IMR-90 (cell line): ENCODE measurements at regions not wholly inside any gene's neighbourhood (a gene's known extent, or its start where the extent isn't known, plus 50 kb on each side); places are given as distances from the start of the nearest gene placed in this dataset.

Source experiments
- ATAC-seq: fragments of 200-7000 bp; cut with Tn5 transposase; 2 replicates; pipeline ENCODE4 v1.9.1; 2020; ENCODE audit warnings: low read depth, mild to moderate bottlenecking, moderate library complexity
- BruUV-seq: library from RNA; stranded (reverse); fragments of 400-500 nt; replicated peaks from 2 replicates; lab custom pipeline; 2021; lab: Mats Ljungman, UMichigan
- CTCF ChIA-PET: fragments of 300-600 bp; formaldehyde crosslinking; extraction: SDS; loops from one replicate; lab custom pipeline; 2021; ENCODE audit warnings: antibody characterized with exemption; lab: Yijun Ruan, JAX
- POLR2A ChIA-PET: fragments of 300-600 bp; sonication (Branson Sonifier 250); formaldehyde crosslinking; loops from one replicate; lab custom pipeline; 2022; ENCODE audit warnings: antibody characterized with exemption; ENCODE audit not compliant: unreplicated experiment; lab: Charles Lee
- DNase-seq: peaks from one replicate; pipeline ENCODE4 v3.0.0; 2013
- H2AFZ ChIP-seq: replicated peaks from 2 replicates; pipeline ENCODE3; 2013; ENCODE audit warnings: low read length, mild to moderate bottlenecking; ENCODE audit not compliant: poor library complexity
- H2AK5ac ChIP-seq: 2 replicates; pipeline ENCODE4 v1.6.1; 2013; ENCODE audit warnings: low read depth, low read length, inconsistent platforms
- H2AK9ac ChIP-seq: replicated peaks from 2 replicates; pipeline ENCODE3; 2013; ENCODE audit warnings: mild to moderate bottlenecking, low read depth, low read length, moderate library complexity; ENCODE audit not compliant: poor library complexity
- H2BK120ac ChIP-seq: 2 replicates; pipeline ENCODE4 v1.6.1; 2013; ENCODE audit warnings: low read depth, low read length, inconsistent platforms
- H2BK15ac ChIP-seq: 3 replicates; pipeline ENCODE4 v1.6.1; 2013; ENCODE audit warnings: low read depth, low read length, inconsistent platforms
- H2BK20ac ChIP-seq: 2 replicates; pipeline ENCODE4 v1.6.1; 2013; ENCODE audit warnings: low read depth, mild to moderate bottlenecking, inconsistent platforms, low read length, moderate library complexity
- H2BK5ac ChIP-seq: 2 replicates; pipeline ENCODE4 v1.6.1; 2013; ENCODE audit warnings: mild to moderate bottlenecking, low read depth, low read length, inconsistent platforms; ENCODE audit not compliant: poor library complexity, severe bottlenecking
- H3K14ac ChIP-seq: replicated peaks from 2 replicates; pipeline ENCODE4 v1.6.1; 2013; ENCODE audit warnings: low read depth, low read length, inconsistent platforms
- H3K18ac ChIP-seq: 2 replicates; pipeline ENCODE4 v1.6.1; 2013; ENCODE audit warnings: low read depth, low read length, control low read depth
- H3K23ac ChIP-seq: 2 replicates; pipeline ENCODE4 v1.6.1; 2013; ENCODE audit warnings: low read depth, low read length, inconsistent platforms
- H3K27ac ChIP-seq: 2 replicates; pipeline ENCODE4 v1.5.1; 2013; ENCODE audit warnings: mild to moderate bottlenecking, control low read depth, low read length; ENCODE audit not compliant: insufficient read depth
- H3K27me3 ChIP-seq: 2 replicates; pipeline ENCODE4 v1.6.1; 2013; ENCODE audit warnings: low read length; ENCODE audit not compliant: control insufficient read depth, insufficient read depth
- H3K36me3 ChIP-seq: 2 replicates; pipeline ENCODE4 v1.6.1; 2013; ENCODE audit warnings: low read length, mixed read lengths; ENCODE audit not compliant: control insufficient read depth, insufficient read depth
- H3K4ac ChIP-seq: 2 replicates; pipeline ENCODE4 v1.6.1; 2013; ENCODE audit warnings: low read depth, low read length, inconsistent platforms
- H3K4me1 ChIP-seq: 2 replicates; pipeline ENCODE4 v1.6.1; 2013; ENCODE audit warnings: low read length, mixed read lengths; ENCODE audit not compliant: control insufficient read depth, insufficient read depth
- H3K4me2 ChIP-seq: 2 replicates; pipeline ENCODE4 v1.6.1; 2013; ENCODE audit warnings: low read depth, mild to moderate bottlenecking, control low read depth, low read length, moderate library complexity
- H3K4me3 ChIP-seq: 2 replicates; pipeline ENCODE4 v1.5.1; 2013; ENCODE audit warnings: low read depth, mild to moderate bottlenecking, control low read depth, low read length, moderate library complexity; ENCODE audit not compliant: insufficient read depth
- H3K56ac ChIP-seq: 2 replicates; pipeline ENCODE4 v1.6.1; 2013; ENCODE audit warnings: low read length, inconsistent platforms; ENCODE audit not compliant: insufficient read depth; ENCODE audit errors: extremely low read depth
- H3K79me1 ChIP-seq, 2 experiments: 2 replicates each; pipeline ENCODE4 v1.6.1; 2013; ENCODE audit warnings: low read length in 2 of 2, inconsistent platforms in 1 of 2, low read depth in 1 of 2
- H3K9ac ChIP-seq: 2 replicates; pipeline ENCODE4 v1.6.1; 2013; ENCODE audit warnings: low read depth, low read length, control low read depth
- H3K9me1 ChIP-seq: 2 replicates; pipeline ENCODE4 v1.6.1; 2013; ENCODE audit warnings: low read length, inconsistent platforms; ENCODE audit not compliant: insufficient read depth
- H3K9me3 ChIP-seq: 2 replicates; pipeline ENCODE4 v1.6.1; 2013; ENCODE audit warnings: low read length; ENCODE audit not compliant: control insufficient read depth, insufficient read depth
- H4K20me1 ChIP-seq: 2 replicates; pipeline ENCODE4 v1.6.1; 2013; ENCODE audit warnings: low read length, inconsistent platforms; ENCODE audit not compliant: insufficient read depth
- H4K5ac ChIP-seq: 2 replicates; pipeline ENCODE4 v1.6.1; 2013; ENCODE audit warnings: mild to moderate bottlenecking, low read depth, low read length, control low read depth
- H4K8ac ChIP-seq, 2 experiments: 2 replicates each; pipeline ENCODE4 v1.6.1; 2013; ENCODE audit warnings: low read depth in 2 of 2, low read length in 2 of 2, control low read depth in 1 of 2, inconsistent platforms in 1 of 2
- H4K91ac ChIP-seq: 2 replicates; pipeline ENCODE4 v1.6.1; 2013; ENCODE audit warnings: low read depth, low read length, inconsistent platforms; ENCODE audit not compliant: insufficient read depth
- BHLHE40 ChIP-seq: fragments of 150-350 bp; IDR thresholded peaks from 2 replicates; pipeline ENCODE4 v1.6.1; 2016; ENCODE audit warnings: mild to moderate bottlenecking, low read depth, low read length
- FOS ChIP-seq: fragments of 150-350 bp; IDR thresholded peaks from 2 replicates; pipeline ENCODE4 v1.6.1; 2016; ENCODE audit warnings: low read depth, low read length
- MAFK ChIP-seq: IDR thresholded peaks from 2 replicates; pipeline ENCODE4 v1.6.1; 2012; ENCODE audit warnings: low read depth, low read length, improper control_type of control experiment
- NFE2L2 ChIP-seq: fragments of 150-350 bp; IDR thresholded peaks from 2 replicates; pipeline ENCODE4 v1.6.1; 2016; ENCODE audit warnings: low read depth, mild to moderate bottlenecking, low read length
- SMC3 ChIP-seq: fragments of 150-350 bp; IDR thresholded peaks from 2 replicates; pipeline ENCODE4 v1.6.1; 2016; ENCODE audit warnings: low read depth, mild to moderate bottlenecking, antibody characterized with exemption, low read length, moderate library complexity
- WGBS, 2 experiments: methylation state at CpG; one replicate each; pipeline versions ENCODE4 v1.1.5 to v1.1.7; 2013; ENCODE audit warnings: missing lambda C conversion rate in 2 of 2; ENCODE audit not compliant: insufficient read length in 1 of 2; ENCODE audit errors: extremely low coverage in 2 of 2; 5-methylcytosine and 5-hydroxymethylcytosine counted together
- dilution Hi-C: fragments of 300-500 bp; cut with HindIII; formaldehyde crosslinking; loops from one replicate; pipeline ENCODE4 v1.14.3; 2018; ENCODE audit warnings: low sequenced_read_pairs; ENCODE audit not compliant: unreplicated experiment
- in situ Hi-C: fragments of 300-500 bp; cut with MboI; formaldehyde crosslinking; loops from 3 replicates; pipeline ENCODE4 v1.14.3; 2019; ENCODE audit warnings: low sequenced_read_pairs, inconsistent platforms, mixed read lengths
- intact Hi-C: fragments of 100-400 bp; cut with micrococcal nuclease; formaldehyde crosslinking; loops from 2 replicates; pipeline ENCODE4 v1.10.0; 2022
- TF ChIP-seq, protein P1 (sequence below): fragments of 150-350 bp; IDR thresholded peaks from 2 replicates; pipeline ENCODE4 v1.6.1; 2017; ENCODE audit warnings: mild to moderate bottlenecking, antibody characterized with exemption, low read length, low read depth
- TF ChIP-seq, protein P2 (sequence below): fragments of 150-350 bp; IDR thresholded peaks from 2 replicates; pipeline ENCODE4 v1.6.1; 2016; ENCODE audit warnings: low read depth, mild to moderate bottlenecking, low read length, moderate library complexity, borderline replicate concordance

DNA sequence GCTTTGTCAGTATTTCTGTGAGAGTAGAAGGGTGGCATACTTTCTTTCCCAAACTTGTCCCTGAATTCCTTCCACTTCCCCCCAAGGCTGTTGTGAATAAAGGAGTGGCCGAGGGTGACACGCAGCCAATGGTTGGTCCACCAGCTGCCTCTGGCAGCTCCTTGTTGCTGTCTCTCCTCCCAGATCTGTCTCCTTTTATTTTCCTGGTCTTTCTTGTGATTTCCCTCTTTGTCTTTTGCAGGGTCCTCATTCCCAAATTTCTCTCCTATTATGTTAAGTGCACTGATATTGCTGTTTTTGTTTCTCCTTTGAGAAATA, 137.5 kb upstream of the HMHB1 start:
- ChIA-PET POLR2A (no interaction called here), CTCF (no interaction called here)
- no peak overlapping the region for H4K5ac ChIP-seq
- H4K91ac ChIP-seq = no peak overlapping the region
- H3K36me3 ChIP-seq = no peaks in the 10 kb centered on the region
- intact Hi-C loops = no loop called here
- no peak overlapping the region for H2BK120ac ChIP-seq
- no peak overlapping the region for H3K4ac ChIP-seq
- no TSS peak for BruUV-seq
- H3K27me3 ChIP-seq = no peaks in the 10 kb centered on the region
- TF ChIP-seq MAFK (no peak), SMC3 (no peak), BHLHE40 (no peak), NFE2L2 (no peak), FOS (no peak)
- TF ChIP-seq, protein P1, sequence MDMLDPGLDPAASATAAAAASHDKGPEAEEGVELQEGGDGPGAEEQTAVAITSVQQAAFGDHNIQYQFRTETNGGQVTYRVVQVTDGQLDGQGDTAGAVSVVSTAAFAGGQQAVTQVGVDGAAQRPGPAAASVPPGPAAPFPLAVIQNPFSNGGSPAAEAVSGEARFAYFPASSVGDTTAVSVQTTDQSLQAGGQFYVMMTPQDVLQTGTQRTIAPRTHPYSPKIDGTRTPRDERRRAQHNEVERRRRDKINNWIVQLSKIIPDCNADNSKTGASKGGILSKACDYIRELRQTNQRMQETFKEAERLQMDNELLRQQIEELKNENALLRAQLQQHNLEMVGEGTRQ = no peak
- TF ChIP-seq, protein P2, sequence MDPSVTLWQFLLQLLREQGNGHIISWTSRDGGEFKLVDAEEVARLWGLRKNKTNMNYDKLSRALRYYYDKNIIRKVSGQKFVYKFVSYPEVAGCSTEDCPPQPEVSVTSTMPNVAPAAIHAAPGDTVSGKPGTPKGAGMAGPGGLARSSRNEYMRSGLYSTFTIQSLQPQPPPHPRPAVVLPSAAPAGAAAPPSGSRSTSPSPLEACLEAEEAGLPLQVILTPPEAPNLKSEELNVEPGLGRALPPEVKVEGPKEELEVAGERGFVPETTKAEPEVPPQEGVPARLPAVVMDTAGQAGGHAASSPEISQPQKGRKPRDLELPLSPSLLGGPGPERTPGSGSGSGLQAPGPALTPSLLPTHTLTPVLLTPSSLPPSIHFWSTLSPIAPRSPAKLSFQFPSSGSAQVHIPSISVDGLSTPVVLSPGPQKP = no peak
- no peak overlapping the region for H3K4me3 ChIP-seq
- no peak overlapping the region for H2AK9ac ChIP-seq
- in situ Hi-C loops = no loop called here
- H2AK5ac ChIP-seq = no peak overlapping the region; the same call in 1 of the 2 replicates
- H3K23ac ChIP-seq = no peak overlapping the region
- no peak overlapping the region for H3K4me2 ChIP-seq
- H2BK15ac ChIP-seq = no peak overlapping the region
- H3K18ac ChIP-seq = no peak overlapping the region
- no peaks in the 10 kb centered on the region for H3K4me1 ChIP-seq
- DNase-seq = no peak
- no peak overlapping the region for H2BK20ac ChIP-seq
- peaks cover 5% of the 10 kb centered on the region; the same call in 1 of the 2 replicates for H3K9me3 ChIP-seq
- H3K9me1 ChIP-seq = no peaks in the 10 kb centered on the region; the same call in 1 of the 2 replicates
- no CpG with 5 or more reads among the region's 2 CpGs for WGBS, 2 experiments
- no peaks in the 10 kb centered on the region for H4K20me1 ChIP-seq
- H2BK5ac ChIP-seq = no peak overlapping the region
- H3K27ac ChIP-seq = no peak overlapping the region
- H3K56ac ChIP-seq = no peak overlapping the region
- H3K9ac ChIP-seq = no peak overlapping the region
- H4K8ac ChIP-seq = no peak overlapping the region
- dilution Hi-C loops = no loop called here
- no peak for ATAC-seq
- H3K79me1 ChIP-seq = no peaks in the 10 kb centered on the region
- H2AFZ ChIP-seq = no peak overlapping the region
- H3K14ac ChIP-seq = no peak overlapping the region
